CD4-positive, alpha-beta T cell treated with Interleukin-1 beta for 1 hour (primary cell): ENCODE measurements at regions not wholly inside any gene's neighbourhood (a gene's known extent, or its start where the extent isn't known, plus 50 kb on each side); places are given as distances from the start of the nearest gene placed in this dataset.
"Not testable (repeated sequence)": the region's sequence is repeated elsewhere in the genome, so short reads cannot be mapped to it uniquely, and the experiment has no call there.

Experiments
- DNase-seq, 2 donors: peaks; one replicate each; pipeline ENCODE4 v3.0.0-alpha.2; 2020 to 2022

GRCh38 chr3:197366301-197367044 is 68.1 kb upstream of the DLG1 start:
- DNase-seq = no peak

DNA sequence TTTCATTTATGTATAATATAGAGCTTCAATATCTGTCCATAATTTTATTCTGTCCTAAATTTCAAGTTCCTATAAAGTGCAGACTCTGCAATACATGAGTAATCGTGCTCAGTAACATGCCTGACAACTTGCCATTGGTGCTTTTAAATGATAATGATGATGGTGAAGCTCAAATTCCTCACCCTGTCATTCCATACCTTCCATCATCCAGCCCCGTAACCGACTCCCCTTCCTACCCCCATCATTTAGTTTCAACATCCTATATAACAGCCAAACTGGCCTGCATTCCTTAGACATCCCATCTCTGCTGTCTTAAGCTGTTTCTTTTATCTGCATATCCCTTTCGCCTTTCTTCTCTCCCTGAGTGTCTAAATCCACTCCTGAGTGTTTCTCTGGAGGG is 67.2 kb upstream of the DLG1 start:
- no peak for DNase-seq

DNA sequence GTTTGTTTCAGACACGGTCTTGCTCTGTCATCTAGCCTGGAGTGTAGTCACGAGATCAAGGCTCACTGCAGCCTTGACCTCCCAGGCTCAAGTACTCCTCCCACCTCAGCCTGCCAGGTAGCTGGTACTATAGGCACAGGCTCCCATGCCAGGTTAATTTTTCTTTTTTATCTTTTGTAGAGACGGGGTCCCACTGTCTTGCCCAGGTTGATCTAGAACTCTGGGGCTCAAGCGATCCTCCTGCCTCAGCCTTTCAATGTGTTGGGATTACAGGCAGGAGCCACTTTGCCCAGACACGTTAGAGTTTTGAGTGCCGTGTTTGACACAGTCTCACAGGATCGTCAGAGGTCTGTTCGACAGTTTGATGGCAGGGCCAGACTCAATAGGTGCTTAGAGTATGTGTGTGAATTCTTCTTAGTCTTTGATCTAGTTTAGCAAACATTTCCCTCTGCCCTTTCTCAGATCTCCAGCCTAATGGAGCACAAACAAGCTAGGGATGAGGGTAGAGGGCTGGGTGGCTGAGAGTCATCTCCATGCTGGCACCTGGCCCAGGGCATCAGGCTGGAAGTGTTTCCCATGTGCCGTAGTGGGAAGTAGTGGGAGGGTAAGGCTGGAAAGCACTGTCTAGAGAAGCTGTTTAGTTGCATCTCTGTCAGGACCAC is 66.1 kb upstream of the DLG1 start:
- no peak for DNase-seq

- no peak for DNase-seq
These were observed 65.4 kb upstream of the DLG1 start for GRCh38 chr3:197363553-197364409.

DNA sequence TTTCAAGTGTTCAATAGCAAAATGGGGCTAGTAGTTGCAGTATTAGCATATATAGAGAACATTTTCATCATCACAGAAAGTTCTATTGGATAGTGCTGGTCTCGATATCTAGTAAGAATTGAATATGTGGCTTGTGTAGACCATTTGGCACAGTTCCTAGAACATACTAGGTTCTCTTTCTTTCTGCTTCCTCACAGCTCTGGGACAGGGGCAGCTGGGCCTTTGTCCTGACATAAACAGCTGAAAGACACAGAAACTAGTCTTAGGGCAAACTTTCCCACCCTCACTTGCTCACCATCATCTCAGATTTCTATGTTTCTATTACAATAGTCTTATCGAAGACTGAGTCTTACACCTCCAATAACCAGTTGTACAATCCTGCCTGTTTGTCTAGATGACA is 63.7 kb upstream of the DLG1 start:
- no peak for DNase-seq

DNA sequence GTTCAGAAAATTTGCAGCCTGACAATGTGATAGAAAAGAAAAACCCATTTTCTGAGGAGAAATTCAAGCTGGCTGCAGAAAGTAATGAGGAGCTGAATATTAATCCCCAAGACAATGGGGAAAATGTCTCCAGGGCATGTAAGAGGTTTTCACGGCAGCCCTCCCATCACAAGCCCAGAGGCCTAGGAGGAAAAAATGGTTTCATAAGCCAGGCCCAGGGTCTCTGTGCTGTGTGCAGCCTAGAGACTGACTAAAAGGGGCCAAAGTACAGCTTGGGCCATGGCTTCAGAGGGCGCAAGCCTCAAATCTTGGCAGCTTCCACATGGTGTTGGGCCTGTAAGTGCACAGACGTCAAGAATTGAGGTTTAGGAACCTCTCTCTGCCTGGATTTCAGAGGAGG is 61.7 kb upstream of the DLG1 start:
- DNase-seq = not testable (repeated sequence)

DNA sequence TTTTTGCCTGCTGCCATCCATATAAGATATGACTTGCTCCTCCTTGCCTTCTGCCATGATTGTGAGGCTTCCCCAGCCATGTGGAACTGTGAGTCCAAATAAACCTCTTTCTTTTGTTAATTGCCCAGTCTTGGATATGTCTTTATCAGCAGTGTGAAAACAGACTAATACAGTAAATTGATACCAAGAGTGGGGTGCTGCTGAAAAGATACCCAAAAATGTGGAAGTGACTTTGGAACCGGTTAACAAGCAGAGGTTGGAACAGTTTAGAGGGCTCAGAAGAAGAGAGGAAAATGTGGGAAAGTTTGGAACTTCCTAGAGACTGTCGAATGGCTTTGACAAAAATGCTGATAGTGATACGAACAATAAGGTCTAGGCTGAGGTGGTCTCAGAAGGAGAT is 61.1 kb upstream of the DLG1 start:
- not testable (repeated sequence) for DNase-seq

DNA sequence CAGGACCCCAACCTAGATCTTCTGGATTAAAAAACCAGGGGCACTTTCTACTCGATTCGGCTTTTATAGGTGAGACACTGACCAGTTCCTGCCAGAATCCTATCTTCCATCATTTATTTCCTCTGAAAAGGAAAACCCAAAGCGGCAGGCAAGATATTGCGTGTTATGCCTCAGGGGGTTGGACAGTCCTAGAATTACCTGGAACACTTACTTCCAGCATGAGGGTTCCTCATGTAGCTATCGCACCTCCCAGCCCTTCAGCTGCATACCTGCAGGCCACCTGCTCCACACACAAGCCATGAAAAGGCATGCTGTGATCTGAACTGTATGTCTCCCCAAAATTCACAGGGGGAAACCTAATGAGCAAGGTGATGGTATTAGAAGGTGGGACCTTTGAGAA is 58.3 kb upstream of the DLG1 start:
- no peak for DNase-seq

DNA sequence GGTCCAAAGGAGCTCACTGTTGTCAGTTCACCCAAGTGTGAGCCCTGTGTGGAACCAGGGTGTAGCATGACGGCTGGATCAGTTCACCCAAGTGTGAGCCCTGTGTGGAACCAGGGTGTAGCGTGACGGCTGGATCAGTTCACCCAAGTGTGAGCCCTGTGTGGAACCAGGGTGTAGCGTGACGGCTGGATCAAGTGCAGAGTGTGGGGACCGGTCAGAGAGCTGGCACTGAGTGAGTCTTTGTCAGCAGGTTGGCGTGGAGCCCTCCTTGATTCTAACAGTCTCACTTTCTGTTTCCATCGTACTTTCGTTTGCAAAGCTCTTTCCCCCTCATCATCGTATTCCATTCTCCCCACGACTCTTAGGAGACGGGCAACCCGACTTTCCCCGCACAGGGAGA is 57.9 kb upstream of the DLG1 start:
- no peak for DNase-seq

- DNase-seq = no peak
These were observed 57.3 kb upstream of the DLG1 start for GRCh38 chr3:197355713-197356112.

GRCh38 chr3:197354568-197355001 is 56.2 kb upstream of the DLG1 start:
- no peak for DNase-seq

GRCh38 chr3:197353867-197354567 is 55.6 kb upstream of the DLG1 start:
- DNase-seq = no peak

- no peak for DNase-seq
These were observed 54.8 kb upstream of the DLG1 start for GRCh38 chr3:197353001-197353866.

DNA sequence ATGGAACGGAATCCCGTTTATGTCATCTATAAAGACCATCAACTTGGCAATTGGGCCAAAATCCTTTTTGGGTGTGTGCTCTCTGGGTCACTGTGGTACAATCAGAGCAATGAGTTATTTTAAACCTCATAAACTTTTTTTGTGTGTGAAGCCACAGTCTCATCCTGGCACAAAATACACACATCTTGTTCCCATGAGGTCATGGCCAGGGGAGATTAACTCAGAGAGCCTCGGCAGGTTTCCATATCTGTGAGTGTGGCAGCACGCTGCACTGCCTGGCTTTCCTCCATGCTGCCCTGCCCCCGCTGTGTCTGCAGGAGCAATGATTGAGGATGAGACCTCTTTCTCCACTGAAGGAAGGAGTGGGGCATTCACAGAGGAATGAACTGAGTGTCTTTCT is 54.0 kb upstream of the DLG1 start:
- DNase-seq = no peak

DNA sequence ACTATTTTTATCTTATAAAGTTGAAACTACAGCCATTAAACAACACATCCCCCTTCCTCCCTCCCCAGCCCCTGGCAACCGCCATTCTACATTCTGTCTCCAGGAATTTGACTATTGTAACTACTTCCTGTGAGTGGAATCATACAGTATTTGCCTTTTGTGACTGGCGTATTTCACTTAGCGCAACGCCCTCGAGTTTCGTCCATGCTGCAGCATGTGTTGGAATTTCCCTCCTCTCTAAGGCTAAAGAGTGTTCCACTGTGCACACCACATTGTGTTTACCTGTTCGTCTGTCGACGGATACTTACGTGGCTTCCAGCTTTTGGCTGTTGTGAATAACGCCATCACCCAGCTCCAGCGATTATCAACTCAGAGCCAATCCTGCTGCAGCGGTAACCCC is 52.0 kb upstream of the DLG1 start:
- DNase-seq = no peak

GRCh38 chr3:197349368-197349767 is 51.0 kb upstream of the DLG1 start:
- no peak for DNase-seq
